ENCODE measurements at regions not wholly inside any gene's neighbourhood (a gene's known extent, or its start where the extent isn't known, plus 50 kb on each side); places are given as distances from the start of the nearest gene placed in this dataset.

DNA sequence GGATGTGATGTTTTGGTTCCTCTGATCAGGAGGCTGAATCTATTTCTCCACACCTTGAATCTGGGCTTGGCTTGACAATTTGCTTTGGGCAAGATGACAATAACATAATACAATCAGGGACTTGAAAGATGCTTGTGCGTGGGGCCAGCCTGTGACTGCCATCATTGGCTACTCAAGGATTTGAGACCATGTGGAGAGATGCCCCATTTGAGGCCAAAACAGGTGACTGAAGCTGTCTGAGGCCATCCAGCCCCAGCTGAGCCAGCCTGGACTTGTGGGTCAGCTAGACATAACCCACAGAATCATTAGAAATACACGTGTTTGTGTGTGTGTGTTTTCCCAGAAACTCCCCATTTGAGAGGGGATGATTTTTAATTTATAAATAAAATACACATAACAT lies 421.5 kb downstream of the PTPRU start:
- no peak for DNase-seq

DNA sequence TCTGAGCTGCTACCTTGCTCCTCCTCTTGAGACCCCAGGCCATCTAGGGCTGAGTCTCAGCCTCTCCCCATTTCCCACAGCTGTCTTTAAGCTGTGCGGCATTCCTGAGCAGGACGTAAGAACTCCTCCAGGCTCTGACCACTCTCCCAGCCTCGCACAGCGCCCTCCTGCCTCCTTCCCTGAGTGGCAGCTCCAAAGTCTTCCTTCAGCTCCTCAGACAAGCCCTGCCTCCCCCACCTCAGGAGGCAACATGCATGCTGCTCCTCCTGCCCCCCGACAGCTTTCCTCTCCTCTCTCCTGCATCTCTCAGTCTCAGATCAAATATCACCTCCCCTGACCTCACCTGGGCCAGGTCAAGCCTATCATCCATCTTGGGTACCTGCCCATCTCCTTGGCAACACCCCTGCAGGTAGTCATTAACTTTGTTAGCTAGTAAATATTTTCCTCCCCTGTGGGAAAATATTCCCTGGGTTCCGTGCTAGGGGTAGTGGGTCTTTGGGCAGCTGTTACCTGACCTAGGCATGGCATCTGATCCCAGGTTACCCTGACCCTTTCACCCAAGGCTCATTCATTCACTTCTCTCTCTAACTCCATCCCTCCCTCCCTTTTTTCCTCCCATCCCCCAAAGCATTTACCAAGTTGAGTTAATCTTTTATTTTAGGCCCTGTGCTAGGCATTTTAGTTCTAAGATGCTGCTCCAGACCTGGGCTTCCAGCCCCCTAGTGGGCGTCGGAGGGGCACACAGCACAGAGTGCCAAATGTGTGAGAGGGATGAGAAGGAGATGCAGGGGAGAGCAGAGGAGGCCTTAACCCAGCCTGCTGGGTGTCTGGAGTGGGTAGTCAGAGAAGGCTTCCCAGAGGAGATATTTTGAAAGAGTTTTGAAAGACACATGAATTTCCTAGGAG lies 419.9 kb downstream of the PTPRU start:
- no peak for DNase-seq

DNA sequence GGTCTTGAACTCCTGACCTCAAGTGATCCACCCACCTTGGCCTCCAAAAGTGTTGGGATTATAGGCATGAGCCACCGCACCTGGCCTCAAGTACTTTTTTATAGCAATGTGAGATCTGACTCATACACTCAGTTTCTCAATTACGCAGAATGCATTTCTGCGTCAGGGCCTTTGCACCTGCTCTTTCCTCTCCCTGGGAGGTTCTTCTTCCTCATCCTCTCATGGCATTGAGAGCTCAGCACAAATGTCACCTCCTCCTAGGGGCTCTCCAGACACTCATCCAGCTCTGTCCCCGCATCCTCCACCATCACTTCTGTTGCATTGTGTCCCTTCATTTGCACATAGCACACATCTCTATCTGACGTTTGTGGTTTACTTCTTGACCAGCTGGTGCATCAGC lies 418.8 kb downstream of the PTPRU start:
- no peak for DNase-seq

DNA sequence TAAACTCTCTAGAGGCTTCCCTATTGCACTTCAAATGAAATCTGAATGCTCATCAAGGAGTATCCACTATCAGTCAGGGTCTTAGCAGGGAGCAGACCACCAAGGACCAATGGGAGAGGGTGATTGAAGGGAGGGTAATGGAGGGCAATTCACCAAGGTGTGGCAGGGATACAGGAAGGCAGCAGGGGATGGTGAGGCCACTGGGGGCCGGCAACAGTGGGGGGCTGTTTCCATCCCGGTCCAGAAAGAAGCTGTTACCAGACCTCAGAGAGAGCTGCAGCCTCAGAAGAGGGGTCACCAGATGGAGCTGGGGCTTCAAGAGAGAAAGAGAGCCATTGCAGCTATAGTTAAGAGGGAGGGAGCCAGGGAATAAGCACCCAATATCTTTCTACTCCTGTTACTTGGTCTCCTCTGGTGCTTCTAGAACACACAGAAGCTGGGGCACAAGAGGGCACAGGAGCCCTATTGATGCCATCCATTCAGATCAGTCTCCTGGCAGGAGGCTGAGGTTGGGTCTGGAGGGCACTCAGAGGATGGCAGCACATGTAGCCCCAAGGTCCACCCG lies 417.6 kb downstream of the PTPRU start:
- no peak for DNase-seq

DNA sequence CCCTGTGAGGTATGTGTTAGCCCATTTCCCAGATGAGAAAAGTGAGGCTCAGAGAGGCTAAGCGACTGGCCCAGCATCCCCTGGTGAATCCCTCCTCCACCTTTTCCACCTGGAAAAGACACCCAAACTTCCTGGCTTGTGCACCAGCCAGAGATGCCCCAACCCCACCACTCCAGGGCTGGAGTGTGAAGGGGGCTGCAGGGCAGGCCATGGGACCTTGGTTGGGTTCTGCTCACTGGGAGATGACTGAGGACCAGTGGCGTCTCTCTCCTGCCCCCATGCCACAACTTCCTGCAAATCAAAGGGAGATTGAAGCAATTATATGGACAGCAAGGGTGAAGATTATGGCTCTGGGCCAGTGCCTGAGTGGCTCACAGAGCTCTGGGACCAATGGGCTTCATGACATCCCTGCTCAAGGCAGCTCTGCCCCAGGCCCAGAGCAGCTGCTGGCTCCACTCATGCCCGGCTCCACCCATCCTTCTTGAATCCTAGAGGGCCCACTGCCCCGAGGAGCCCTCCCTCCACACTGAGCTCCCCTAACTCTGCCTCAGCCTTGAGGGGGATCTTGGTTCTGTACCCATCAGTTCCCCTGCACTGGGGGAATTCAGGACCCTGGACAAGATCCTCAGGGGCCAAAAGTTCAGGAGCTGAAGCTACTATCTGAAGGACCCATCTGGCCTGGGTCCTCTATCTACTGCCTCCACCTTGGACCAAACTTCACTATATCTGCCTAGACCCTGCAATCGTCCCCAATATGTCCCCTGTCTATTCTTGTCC lies 416.9 kb downstream of the PTPRU start:
- DNase-seq = no peak

DNA sequence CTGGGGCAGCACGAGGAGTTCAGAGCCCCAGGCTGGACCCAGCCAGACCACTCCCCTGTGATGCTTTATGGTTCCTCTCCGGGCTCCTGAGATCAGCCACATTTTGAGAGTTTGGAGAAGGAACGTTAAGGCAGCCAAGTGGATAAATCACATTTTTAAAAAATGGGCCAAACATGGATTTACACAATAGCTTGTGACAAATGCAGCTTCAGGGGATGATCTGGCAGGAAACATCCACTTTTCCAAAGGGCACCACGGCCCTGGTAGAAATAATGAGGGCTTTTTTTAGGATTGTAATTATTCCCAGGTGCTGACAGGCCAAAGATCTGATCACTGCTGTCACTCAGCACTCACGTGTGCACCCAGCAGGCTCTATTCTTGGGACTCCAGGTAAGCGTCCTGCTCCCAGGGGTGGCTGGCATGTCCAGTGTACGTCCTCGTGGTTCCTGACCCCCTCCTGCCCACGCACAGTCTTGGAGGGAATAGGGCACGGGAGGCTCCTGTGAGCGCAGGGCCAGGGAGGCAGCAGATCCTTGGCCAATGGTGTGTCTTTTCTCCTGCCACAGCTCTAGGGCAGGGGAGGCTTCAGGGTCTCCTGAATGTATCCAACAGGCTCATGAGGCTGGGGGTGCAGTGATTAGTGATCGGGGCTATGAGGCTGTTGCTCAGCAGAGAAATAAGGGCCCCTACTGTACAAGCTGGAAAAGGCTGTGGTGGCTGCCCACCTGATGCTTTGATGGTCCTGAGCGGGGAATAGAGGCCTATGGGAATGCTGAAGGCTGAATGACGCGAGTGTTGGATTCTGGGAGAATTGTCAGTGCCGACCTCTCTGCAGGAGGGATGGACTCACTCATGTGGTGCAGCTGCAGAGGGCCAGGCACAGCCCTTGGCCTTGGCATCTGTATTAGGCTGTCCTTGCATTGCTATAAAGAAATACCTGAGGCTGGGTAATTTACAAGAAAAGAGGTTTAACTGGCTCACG lies 415.7 kb downstream of the PTPRU start:
- DNase-seq = no peak

DNA sequence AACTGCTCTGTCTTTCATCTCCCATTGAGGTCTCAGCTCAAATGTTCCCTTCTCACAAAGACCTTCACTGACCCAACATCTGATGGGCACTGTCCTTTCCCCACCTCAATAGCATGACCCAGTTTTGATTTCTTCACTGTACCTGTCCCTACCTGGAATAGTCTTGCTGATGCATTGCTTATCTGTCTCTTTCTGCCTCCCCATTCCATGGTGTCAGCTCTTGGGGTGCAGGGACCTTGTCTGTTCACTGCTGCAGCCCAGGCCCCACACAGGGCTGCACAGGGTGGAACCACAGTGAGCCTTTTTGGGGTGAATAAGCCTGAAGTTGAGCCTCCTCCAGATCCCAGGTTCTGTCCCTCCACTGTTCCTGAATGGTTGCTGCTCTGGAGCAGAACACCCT lies 414.9 kb downstream of the PTPRU start:
- DNase-seq = no peak

DNA sequence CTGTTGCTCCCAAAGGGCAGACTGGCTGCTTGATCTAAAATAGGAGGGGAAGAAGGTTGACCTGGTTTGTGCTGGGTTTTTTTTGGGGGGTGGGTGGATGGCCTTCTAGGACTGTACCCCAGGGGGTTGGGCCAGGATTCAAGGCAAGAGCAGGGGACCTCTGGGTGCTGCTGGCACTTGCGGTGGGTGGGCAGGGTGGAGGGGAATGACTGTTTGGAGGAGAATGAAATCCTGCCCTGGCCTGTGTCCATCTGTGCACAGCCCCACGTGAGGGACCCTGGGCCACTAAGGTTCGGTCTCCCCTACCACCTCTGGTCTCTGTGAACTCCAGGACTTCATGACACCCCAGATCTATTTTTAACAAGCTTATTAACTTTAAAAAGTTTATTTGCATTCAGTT lies 414.2 kb downstream of the PTPRU start:
- DNase-seq = no peak

DNA sequence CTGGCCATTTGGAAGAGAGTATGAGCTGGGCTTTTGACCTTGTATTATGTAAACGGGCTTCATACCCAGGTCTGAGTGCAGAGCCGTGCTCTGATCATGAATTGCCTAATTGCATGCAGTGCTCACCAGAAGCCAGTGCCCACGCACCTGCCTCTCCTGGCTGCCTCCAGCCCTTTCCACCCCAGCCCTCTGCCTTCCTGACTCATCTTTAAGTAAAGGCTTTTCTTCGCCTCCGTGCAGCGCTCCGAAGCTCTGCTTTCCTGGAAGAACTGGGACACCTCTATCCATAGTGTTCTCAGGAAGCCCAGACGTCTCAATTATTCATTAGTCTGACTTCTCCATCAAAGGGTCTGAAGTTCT lies 413.7 kb downstream of the PTPRU start:
- no peak for DNase-seq

DNA sequence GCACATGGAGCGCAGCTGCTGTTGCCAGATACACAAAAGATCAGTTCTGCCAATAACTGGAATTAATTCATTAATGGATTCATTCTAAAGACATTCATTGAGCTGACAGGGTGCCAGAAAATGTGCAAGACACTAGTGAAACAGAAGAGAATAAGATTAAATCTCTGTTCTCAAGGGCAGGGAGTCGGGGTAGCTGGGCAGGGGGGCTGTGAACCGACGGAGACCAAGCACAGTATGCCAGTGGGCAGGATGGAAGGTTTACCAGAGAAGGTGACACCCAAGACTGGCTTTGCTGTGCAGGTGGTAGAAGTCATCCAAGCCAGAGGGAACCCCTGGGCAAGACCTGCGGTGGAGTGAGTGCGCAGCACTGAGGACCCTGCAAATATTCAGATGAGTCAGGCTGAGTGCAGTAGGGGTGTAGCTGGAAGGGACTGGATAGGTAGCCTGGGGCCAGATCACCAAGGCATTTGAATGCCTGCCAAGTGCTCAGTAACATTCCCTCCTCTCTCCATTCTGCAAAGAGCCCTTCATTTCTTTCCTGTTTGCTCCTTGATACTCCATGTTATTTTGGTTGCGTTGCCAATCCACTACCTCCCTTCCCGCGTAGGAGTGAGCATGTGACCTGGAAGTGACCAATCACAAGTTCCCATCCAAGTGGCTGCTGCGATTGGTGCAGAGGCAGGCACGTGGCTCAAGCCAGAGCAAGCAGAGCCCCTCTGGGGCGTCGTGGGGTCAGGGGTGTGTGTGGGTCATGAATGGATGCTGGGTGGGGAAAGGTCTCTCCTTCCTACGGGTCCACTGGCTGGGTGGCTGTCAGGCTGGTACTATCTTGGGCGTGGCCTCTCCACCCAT lies 413.1 kb downstream of the PTPRU start:
- DNase-seq = no peak

DNA sequence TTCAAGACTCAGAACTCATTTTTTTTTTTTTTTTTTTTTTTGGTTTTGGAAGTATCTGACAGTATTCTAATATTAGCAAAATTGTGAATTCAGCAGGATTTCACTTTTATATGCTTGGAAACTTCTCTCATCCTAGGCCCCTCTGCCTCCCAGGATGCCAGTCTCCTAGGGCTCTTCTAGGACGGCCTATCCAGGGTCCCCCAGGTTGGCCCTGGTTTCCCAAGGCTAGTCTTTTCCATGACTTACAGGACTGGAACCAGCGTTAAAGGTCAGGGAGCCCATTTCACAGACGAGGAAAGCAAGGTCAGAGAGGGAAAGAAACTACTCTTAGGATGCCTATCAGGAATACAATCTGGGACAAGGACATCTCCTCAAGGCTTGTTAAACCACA lies 412.5 kb downstream of the PTPRU start:
- no peak for DNase-seq

DNA sequence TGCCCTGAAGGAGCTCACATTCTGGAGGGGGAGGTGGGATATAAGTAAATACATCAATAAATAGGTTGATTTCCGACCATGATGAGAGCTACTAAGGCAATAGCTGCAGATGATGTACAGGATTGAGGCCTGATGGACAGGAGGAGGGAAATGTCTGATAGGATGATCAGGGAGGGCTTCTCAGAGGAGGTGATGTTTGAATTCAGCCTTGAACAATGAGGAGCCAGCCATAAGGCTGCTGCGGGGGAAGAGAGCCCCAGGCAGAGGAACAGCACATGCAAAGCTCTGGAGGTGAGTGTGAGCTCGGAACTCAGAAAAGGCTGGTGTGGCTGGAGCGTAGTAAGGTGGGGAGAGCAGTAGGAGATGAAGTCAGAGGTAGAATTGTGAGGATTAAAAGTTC lies 411.7 kb downstream of the PTPRU start:
- no peak for DNase-seq

DNA sequence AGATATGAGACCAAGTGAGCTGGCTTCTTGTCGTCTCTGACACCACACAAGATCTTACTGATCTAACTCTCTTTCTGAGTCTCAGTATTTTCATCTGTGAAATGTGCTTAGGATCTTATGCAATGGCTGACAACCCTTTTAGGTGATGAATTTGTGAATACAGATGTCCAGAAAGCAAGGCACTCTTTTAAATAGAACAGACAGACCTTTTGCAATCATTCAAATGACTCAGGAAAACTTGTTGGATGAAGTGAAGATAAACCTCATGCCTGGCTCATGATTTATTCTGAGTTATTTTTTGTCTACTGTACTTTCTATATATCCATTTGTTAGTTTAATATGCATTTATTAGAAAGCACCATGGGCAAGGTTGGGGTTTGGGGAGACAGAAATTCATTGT lies 411.3 kb downstream of the PTPRU start:
- DNase-seq = no peak

DNA sequence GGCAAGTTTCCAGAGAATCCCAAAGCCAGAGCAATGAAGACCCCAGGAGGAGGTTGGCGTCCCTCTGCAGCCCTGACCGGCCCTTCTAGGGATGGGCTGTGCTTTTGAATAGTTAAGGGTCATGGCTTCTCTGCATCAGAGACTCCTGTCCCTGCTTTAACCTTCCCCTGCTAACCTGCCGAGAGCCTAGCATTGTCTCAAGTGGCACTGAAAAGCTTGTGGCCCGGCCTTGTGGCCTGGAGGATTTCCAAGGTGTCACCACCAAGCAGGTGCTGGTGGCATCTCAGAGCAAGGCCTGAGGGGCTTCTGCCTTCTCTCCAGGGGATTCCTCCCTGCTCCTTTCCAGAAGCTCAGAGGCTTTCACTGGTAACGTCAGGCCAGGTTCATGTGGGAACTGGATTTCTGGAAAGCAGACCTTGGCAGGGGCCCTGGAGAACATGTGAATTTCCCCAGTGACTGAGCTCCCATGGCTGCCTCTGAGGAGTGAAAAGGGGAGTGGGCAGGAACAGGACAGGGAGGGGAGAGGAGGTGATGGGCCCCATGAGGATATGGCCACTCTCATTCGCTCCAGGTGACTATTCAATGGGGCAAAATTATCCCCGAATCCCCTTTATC lies 409.9 kb downstream of the PTPRU start:
- no peak for DNase-seq

DNA sequence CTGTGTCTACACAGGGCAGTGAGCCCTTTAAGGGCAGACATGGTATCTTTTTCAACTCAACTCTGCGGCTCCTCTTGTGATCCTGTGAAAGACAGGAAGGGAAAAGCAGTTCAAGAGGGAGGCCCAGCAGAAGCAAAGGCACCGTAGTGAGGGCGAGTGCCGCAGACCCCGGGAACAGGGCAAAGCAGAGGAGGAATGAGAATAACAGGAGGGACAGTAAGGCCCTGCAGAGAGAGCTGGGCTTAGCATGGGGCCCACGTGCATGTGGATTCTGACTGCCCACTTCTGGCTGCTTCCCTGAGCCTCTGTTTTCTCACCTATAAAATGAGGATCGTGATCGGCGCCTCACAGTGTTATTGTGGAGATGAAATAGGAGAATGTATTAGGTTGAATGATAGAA lies 409.3 kb downstream of the PTPRU start:
- DNase-seq = no peak

DNA sequence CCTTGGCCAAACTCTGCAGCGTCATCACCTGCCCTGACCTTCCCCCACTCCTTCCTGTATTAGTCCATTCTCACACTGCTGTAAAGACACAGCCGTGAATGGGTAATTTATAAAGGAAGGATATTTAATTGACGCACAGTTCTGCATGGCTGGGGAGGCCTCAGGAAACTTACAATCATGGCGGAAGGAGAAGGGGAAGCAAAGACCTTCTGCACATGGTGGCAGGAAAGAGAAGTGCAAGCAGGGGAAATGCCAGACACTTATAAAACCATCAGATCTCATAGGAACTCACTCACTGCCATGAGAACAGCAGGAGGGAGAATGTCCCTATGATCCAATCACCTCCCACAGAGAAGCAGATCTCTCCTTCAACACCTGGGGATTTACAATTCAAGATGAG lies 408.5 kb downstream of the PTPRU start:
- DNase-seq = no peak

DNA sequence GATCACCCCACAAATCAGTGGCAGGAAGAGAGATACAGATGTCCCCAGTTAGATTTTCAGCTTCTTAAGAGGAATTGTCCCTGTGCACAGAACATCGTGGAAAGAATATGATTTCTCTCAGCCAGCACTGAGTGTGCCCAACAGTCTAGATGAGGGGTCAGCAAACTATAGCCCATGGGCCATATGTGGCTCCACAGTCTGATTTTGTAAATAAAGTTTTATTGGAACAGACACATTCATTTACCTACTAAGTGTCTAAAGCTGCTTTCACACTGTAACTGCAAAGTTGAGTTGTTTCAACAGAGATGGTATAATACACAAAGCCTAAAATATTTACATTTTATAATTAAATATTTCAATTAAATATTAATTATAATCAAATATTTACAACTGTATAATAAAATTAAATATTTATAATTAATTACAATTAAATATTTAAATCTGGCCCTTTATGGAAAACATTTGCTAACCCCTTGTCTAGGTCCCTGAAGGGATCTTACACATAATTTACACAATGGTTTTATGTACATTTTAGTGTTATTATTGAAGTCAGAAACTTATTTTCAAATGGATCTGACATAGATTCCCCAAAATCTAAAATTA lies 407.6 kb downstream of the PTPRU start:
- DNase-seq = no peak

DNA sequence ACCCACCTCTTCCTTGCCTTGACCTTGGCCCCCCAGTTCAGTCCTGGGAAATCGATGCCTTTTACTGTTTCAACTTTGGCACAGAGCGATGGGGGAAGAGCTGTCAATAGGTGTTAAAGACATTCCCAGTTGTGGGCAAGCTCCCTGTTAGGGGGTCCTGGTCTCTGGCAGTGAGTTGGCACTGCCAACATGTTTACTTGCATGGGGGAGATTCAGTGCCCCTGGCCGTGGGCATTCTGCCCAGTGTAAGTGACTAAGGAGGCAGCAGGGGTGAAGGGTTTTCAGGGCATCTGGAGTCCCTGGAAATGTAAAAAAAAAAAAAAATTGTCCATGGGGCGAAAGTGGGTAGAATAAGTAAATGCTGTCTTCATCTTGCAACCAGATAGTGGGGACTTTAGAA lies 407.0 kb downstream of the PTPRU start:
- no peak for DNase-seq

DNA sequence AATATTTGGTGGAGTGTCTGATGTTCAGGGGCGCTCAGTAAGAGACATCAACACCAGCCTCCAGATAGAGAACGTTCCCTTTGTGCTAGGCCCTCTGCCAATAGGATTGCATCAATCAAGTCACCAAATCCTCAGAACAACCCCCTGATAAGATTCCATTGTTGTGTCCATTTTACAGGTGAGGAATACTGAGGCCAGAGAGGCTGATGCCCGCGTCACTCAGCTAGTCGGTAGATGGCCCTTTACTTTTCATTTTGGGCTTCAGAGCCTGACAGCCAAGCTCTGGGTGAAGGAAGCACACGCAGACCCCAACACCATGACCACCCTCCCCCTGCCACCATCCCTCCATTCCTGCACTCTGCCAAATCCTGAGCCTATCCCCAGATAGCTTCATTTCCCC lies 406.2 kb downstream of the PTPRU start:
- no peak for DNase-seq

DNA sequence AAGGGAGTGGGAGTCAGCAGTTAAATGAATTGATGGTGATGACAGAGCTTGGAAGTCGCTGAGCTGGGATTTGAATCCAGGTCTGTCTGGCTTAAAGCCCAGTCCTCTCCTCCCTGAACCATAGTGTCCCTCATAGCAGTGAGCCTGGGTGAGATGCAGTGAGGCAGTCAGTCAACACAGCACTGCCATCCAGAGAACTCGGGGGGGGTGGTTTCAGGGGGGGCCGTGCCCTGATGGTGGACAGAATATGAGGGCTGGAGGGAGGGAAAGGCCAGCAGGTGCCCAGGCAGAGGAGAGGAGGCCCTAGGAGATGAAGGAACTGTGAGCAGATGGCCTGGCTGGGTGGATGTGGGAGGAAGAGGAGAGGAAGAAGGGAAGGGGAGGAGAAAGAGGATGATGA lies 405.6 kb downstream of the PTPRU start:
- DNase-seq = no peak

DNA sequence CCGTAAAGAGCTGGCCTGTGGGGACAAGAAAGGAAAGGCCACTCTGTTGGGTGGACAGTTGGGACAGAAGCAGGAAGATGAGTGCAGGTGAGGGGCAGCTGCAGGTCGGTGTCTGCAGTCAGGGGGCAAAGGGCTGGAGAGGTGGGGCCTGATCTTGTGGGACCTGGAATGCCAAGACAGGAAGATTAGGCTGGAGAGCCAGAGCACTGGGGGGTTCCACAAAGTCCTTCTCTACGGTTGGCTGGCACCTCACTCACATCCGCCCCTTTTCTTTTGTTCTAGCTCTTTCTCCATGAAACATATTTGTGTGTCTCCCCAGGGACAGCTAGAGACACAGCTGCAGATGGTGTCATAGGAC lies 404.1 kb downstream of the PTPRU start:
- DNase-seq = no peak
